A204.1 (cell line): ENCODE measurements at regions not wholly inside any gene's neighbourhood (a gene's known extent, or its start where the extent isn't known, plus 50 kb on each side); places are given as distances from the start of the nearest gene placed in this dataset.
"Not testable (repeated sequence)": the region's sequence is repeated elsewhere in the genome, so short reads cannot be mapped to it uniquely, and the experiment has no call there.

Source experiments
- FAIRE-seq: peaks from 2 replicates; lab custom pipeline; 2012; peaks lifted over from hg19 to GRCh38; lab: Jason Lieb, UNC

DNA sequence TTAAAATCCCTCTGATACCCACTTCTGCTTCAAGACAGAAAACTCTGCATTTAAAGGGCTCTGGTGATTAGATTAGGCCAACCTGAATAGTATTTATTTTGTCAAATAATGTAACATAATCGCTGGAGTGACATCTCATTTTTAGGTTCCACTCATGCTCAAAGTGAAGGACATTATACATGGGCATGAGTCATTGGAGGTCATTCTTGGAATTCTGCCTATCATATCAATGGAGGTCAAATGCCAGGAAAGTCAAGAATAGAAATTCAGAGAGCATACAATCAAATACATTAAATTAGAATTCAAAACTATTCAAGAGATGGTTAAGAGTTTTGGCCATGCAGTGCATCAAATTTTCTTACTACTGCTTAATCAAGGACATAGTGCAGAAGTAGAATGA lies 50.8 kb upstream of the PRSS1 start:
- no peak for FAIRE-seq

DNA sequence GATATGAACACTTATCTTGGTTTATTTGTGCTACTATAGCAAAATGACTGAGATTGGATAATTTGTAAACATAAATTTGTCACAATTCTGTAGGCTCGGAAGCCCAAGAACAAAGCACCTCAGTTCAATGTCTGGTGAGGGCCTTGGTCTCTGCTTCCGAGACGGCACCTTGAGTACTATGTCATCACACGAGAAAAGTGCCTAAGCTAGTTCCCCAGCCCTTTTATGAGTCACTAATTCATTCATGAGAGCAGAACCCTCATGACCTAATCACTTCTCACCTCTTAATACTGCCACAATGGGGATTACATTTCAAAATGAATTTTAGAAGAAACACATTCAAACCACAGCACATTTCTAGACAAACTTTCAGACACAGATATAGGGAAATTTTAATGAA lies 52.0 kb upstream of the PRSS1 start:
- FAIRE-seq = no peak

DNA sequence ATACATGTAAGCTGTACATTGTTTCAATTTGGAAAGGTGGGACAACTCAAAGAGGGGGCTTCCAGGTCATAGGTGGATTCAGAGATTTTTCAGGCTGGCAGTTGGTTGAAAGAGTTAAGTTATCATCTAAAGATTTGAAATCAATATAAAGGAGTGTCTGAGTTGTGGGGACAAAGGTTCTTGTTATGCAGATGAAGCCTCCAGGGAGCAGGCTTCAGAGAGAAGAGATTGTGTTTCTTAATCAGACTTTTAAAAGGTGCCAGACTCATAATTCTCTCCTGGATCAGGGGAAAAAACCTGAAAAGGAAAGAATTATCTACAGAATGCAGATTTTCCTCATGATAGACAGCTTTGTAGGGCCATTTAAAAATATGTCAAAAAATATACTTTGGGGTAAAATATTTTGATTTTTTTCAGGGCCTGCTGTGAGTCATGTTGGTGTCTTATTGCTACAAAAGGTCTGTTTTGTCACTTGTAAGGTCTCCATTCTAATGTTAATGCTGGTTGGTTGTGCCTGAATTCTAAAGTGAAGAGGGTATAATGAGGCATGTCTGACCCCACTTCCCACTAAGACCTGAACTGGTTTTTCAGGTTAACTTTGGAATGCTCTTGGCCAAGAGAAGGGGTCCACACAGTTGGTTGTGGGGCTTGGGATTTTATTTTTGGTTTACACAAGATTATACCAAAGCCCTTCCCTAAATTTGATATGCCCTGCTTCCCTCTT lies 52.7 kb upstream of the PRSS1 start:
- FAIRE-seq = no peak

DNA sequence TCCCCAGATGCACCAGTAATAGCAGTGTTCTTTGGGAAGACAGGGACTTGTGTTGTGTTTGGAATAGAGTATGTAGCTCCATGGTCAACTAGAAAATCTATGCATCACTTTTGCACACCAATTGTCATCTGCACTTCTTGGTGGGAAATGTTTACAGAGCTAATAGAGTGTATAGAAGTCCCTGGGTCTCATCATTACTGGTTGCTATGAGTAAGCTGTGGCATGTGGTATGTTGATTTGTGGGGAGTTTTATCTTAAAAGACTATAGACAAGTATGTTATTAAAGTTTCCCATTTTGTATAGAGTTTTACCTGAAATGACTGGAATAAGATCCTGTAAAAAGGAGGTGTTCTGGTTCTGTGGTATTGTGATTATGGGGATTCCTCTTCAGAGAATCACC lies 55.4 kb upstream of the PRSS1 start:
- FAIRE-seq = no peak

DNA sequence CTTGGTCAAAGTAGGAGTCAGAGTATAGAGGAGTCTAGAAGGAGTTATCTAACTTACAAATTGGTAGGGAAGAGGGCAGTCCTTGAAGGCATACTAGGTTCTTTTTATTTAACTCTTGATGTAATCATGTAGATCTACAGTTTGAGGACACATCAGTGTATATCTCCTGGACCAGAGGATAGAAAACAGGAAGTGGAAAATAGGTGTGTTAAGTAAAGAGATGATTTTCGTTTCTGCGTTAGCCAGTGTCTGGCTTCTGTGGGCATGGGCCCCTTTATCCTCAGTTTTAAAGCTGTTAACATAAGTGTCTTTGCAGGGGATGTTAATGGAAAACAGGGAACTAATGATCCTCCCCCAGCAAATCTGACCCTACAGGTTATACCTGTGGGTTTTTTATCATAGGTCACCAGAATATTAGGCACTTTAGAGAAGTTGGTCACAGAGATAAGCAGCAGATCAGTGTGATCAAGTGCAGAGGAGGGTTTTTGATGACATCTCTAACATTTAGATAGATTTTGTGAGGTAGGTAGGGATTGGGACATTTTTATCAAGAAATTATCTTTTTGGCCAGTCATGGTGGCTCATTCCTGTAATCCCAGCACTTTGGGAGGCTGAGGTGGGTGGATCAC lies 58.6 kb upstream of the PRSS1 start:
- no peak for FAIRE-seq

DNA sequence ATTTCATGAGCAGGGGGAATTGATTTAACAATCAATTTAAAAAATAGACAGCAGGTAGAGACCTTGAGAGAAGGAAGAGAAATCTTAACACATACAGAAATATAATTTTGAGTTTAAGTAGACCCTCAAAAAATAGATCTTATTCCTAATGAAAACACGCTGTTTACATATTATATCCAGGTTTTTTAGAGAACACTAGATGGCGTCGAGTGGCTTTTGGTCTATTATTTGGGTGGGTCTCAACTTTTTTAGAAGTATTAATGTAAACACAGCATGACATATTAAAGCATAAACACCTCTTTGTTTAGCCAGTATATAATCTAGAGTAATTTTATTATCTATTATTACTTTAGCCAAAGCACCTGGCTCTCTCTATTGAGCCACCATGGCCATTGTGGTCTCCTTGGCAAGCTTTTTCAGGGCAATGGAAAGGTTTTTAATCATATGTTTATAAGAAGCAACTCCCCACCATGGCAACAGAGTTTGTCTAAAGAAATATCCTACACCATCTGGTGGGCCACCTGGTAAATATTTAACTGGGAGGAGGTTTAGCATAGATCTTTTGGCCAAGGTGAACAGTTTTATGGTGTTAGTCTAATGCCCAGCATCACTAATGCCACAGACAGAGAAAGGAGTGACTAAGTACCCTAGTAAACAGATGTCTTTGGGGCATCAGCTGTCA lies 59.7 kb upstream of the PRSS1 start:
- FAIRE-seq = peak; percentile 44

DNA sequence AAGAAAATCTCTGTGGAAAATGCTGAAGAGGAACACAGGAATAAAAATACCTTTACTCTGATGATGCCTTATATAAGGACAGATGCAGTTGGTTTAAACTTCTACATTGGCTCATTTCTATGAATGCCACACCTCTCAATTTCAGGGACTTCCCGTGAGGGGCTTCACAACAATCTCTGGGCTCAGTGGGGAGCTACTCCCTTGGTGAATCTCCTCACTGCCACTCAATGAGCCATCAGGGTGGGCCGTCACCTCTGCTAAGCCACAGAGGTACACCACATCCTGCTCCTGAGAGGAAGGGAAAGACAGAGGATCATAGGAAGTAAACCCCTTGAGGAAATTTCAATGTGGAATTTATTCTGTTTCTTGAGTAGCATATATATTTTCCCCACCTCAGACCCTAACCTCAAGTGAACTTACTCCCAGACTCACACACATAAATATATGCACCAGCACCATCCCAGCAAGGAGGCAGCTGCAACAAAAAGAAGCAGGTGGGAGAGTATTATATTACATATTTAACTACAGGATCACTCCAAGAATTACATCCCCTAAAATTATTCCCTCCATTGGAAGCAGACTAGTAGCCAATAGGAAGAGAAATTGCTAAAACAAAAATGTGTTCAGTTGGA lies 63.3 kb upstream of the PRSS1 start:
- FAIRE-seq = no peak

DNA sequence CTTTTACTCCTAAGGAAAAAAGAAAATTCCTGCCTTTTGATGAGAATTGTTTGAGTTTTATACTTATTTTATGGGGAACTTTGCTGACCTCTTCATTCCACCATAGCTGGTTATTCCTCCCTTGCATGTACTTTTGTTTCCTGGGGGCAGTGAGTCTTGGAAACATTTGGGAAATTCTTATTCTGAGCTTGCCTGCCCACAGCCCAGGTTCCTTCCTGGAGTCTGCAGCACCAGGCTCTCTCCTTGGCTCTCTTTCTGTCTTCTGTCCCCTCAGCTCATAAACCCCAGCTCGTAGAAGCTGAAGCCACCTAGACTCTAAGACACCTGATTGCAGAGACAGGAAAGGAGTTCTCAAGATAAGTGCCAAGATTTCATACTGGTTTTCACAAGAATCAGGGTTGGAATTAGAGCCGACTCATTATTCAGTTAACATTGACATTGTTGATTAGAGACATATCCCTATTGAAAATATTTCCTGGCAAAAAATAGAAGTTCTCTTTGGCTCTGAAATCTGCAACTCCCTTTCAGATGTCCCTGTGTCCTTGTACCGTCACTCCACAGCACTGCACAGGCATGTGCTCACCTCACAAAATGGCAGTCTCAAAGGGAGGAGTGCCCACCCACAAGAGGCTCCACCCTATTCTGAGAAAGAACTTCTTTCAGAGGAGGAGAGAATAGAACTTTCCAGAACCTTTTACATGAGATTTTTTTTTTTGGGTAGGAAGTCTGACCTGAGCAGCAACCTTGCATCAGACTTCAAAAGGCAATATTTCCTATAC lies 67.8 kb upstream of the PRSS1 start:
- FAIRE-seq = no peak

DNA sequence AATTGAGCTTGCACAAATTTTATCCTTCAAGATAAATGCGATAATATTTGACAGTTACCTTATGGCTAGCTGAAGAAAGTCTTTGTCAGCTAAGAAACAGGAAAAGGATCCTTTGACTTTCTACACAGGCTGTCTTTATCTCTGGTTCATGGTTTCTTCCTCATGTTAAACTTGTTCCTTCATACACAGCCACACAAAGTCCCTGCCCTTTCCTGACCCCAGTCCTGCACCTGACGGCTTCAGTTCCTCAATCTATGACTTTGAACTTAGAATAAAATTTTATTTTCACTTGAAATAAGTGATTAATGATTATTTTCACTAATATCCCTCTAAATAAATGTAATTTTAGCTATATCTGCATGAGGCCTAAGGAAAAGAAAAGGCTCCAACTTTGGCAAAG lies 77.8 kb upstream of the PRSS1 start:
- FAIRE-seq = no peak

DNA sequence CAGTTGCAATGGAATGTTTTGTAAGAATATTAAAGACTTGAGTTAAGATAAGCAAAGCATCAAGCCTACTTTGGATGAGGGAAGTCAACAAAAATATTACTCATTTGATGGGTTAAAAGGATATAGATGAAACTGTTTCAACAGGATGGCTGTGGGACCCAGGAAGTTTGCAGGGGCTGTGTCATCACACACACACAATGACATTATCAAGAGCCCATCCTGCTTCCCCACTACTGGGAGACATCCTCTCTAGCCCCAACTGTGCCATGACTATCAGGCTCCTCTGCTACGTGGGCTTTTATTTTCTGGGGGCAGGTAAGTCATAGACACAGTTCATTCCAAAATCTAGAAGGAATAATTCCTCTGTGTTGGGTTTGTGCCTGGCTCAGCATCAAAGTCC lies 78.8 kb upstream of the PRSS1 start:
- FAIRE-seq = no peak

DNA sequence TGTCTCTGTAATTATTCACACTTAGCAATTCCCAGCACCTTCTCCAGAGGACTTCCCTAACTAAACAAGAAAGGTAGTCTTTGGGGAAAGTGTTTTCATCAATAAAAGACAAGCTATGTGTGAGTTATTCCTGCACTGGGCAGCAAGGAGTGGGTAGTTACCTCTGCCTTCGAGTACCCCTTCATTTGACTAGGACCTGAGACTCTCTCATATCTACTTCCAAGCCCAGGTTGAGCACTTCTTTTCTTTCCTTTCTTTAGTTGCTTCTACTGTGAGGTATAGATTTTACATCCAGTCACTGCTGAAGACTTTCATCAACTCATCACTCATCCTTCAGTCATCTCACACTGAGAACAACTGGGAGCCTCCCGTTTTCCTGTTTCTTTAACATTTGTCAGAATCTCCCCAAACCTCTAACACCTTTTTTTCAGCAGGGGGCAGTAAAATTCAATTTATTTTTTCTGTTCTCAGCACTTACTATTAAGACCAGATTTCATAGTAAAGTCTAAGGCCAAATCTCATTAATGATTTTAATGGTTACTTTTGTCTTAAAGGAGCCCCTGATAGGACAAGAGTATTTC lies 80.1 kb upstream of the PRSS1 start:
- FAIRE-seq = no peak

DNA sequence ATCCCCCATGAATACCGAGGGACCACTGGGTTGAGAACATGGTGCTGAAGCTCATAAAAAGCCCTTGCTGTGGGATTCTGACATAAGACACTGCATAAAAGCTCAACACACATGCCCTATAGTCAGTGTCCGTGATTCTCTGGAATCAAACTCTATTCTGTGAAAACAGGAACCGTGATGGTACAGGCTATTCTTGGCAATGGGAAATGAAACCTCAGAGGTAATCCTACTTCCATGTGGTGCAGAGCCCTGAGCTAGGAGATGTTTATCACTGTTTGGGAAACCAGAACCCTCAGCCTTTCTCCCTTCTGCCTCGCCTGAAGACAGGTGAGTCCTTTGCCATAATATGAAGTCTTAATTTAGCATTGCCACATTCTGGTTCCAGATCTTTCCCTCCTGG lies 80.8 kb upstream of the PRSS1 start:
- FAIRE-seq = no peak

DNA sequence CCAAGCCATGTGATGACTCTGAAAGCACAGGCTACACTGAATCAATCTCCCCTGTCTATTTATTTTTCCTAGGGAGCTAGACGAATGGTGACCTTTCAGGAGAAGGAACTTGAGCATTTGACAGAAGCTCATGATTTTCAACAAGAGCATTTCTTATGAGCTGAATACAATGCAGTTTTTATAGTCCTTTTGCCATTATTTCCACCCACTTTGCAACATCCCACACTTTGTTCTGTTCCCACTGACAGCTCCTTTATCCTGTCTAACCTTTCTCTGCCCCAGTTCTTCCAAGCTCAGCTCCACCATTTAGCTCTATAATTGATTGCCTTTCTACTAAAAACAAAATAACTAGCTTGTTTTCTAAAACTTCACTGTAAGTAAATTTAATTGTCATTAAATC lies 91.9 kb upstream of the PRSS1 start:
- no peak for FAIRE-seq

DNA sequence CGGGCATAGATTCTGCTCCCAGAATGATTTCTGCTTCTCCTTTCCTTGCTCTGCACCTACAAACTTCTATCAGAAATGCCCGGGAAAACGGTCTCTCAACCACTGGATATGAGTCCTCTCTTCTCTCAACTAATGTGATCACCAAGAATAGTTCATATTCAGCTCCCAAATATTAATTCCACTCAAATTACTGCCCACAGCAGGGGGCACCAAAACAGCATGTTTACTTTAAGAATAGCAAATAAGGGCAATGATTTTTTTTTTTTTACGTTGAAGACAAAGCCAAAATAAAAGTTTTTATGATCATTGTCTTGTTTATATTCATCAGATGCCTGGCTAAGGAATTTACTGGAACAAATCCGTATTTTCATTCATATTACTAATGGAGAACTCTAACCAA lies 94.9 kb upstream of the PRSS1 start:
- no peak for FAIRE-seq

DNA sequence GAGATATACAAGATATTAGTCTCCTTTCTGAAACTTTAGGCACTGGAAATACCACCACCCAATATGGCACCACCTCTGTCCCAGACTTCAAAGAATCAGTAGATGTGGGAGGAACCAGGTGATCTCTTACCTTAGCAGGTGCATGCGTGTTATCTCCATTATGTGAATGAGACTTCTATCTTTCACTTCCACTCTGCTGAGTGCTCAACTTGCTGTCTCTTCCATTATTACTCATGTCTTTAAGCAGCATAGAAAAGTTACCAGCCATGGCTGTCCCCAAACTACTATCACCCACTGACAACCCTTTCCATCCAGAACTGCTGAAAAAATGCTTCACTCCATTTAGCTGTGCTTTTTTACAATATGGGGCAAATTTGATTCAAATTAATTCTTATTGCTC lies 101.5 kb upstream of the PRSS1 start:
- FAIRE-seq = no peak

DNA sequence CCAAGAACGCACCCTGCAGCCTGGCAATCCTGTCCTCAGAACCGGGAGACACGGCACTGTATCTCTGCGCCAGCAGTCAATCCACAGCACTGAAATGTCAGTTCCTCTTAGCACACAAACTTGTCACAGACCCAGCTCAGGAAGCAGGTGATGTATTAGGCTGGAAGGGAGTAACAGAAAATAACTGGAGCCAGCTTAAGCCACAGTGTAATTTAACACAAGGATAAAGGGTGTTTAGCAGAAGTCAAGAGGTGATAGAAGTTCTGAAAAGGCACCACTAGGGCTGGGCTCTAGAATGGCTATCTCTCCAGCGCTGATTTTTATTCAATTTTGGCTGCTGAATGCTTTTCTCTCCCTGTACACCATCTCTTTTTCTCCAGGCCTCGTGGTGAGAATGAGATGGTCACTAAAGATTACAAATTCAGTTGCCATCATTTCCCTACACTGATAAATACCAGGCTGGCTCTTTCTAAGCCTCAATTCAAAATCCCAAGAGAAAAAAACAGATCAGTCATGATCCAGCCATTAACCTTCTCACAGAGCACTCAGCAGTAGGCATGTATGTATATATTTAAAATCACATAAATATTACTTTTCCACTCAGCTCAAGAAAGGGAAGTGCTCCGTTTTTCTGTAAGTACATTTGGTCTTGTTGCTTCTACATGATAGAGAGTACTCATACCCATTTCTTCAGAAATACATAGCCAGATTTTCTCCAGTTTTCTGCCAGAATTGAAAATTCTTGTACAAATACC lies 102.7 kb upstream of the PRSS1 start:
- no peak for FAIRE-seq

DNA sequence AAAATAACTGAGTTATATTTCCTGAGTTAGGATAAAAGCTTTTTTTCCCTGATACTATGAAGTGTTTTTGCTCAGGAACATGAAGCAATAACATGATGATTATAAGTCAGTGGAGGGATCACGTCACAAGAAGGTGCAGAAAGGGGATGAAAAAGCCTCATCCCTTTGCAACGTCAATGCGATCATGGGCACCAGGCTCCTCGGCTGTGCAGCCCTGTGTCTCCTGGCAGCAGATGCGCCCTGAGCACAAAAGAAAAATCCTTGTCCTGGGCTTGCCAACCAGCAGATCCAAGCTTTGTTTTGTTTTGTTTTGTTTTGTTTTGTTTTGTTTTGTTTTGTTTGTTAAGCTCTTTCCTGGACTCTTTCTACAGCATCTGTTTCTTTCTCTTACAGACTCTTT lies 103.5 kb upstream of the PRSS1 start:
- no peak for FAIRE-seq

DNA sequence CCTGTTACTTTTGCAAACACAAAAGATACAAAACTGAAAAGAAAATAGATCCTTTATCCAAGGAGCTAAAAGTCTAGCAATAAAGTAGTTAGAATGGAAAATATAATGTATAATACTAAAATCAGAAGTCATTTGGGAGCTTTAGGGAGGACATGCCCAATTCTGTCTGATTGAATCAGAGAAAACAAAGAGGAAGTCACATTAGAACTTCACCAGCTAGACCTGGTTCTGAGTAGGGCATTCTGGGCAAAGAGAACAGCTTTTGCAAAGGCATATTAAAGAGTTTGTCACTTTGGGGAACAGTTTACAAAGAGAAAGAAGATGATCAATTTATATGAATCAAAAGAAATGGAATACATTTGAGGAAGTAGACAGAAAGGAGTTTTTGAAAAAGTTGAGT lies 107.0 kb upstream of the PRSS1 start:
- FAIRE-seq = no peak

DNA sequence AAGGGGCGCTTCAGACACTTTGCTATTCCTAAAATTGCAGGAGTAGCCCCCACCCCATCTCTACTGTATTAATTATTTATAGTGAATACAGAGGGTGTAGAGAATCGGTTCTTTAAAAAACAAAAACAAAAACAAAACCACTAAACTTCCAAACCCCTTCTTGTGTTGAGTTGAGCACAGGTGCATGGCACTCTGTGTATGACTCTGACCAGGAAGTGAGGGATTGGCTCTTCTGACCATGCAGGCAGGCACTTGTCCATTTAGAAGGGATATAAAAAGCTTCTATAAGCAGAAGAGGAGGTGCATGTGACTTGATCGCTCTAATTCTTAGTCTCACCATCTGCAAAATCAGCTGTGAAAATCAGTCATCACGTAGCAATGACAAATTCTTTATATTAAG lies 108.0 kb upstream of the PRSS1 start:
- not testable (repeated sequence) for FAIRE-seq

DNA sequence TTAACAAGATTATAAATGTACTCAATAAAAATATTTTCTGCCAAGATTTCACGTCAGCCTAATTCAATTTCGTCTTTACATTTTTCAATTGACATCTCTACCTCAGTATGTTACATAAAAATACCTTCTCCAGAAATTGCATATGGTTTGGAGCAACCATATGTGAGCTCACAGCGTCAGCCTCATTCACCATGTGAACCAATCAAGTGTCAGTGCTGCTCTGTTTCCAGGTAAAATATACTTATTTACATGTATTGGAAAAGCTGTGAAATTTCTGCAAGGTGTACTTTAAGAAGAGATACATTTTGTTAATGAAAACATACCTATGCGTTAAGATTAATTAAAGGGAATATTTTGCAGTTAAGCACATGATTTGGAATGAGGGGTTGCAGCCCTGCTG lies 110.7 kb upstream of the PRSS1 start:
- no peak for FAIRE-seq

DNA sequence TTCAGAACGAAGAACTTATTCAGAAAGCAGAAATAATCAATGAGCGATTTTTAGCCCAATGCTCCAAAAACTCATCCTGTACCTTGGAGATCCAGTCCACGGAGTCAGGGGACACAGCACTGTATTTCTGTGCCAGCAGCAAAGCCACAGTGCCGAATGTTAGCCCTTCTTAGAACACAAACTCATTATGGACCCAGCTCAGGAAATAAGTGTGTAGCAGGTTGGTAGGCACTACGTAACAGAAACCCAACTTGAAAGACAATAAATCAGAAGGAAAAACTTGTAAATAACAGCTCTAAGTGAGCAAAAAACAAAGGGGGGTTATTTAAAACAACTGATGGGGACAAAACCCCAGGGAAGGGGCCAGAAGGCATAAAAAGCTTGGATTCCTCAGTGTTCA lies 112.0 kb upstream of the PRSS1 start:
- FAIRE-seq = no peak
